ENCODE measurements at regions not wholly inside any gene's neighbourhood (a gene's known extent, or its start where the extent isn't known, plus 50 kb on each side); places are given as distances from the start of the nearest gene placed in this dataset.

DNA sequence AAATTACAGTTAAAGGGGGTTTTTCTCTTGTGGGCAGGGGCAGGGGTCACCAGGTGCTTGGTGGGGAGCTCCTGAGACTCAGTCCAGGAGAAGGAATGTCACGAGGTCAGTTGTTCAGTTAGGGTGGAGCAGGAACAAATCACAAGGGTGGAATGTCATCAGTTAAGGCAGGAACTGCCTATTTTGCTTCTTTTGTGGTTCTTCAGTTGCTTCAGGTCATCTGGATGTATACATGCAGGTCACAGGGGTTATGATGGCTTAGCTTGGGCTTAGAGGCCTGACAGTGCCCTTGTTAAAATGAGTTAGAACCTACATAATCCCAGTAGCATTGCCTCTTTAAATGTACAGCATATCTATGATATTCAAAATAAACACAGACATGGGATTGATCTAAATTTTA, 120.2 kb upstream of the CHD2 start:
- DNase-seq (ENCODE audit: low read depth, low spot score) (no peak), ATAC-seq (no peak), FAIRE-seq (no peak)
- Histone ChIP-seq H3K4me3 (no peak overlapping the region), H3K27ac (ENCODE audit: control insufficient read depth, insufficient read depth) (no peak overlapping the region), H3K36me3 (ENCODE audit: control insufficient read depth in 2 of 2, insufficient read depth in 2 of 2, low read length in 1 of 2) (no peaks in the 10 kb centered on the region), H3K4me1 (ENCODE audit: control insufficient read depth, insufficient read depth, low read length) (no peaks in the 10 kb centered on the region), H3K9me3 (replicated peaks; ENCODE audit: control insufficient read depth, insufficient read depth, low read length) (no peaks in the 10 kb centered on the region; the same call in 1 of the 3 replicates), H4K20me1 (ENCODE audit: control insufficient read depth, insufficient read depth) (no peaks in the 10 kb centered on the region), H3K9ac (ENCODE audit: control insufficient read depth, insufficient read depth, low read length) (no peak overlapping the region), H2AFZ (ENCODE audit: control insufficient read depth, low read depth, low read length) (no peak overlapping the region), H3K4me2 (ENCODE audit: control insufficient read depth, insufficient read depth) (no peak overlapping the region), H3K79me2 (ENCODE audit: control insufficient read depth, insufficient read depth, low read length) (no peaks in the 10 kb centered on the region), H3K27me3 (replicated peaks in 1 of 2; ENCODE audit: control insufficient read depth in 2 of 2, insufficient read depth in 2 of 2, low read length in 1 of 2) (no peaks in the 10 kb centered on the region)
- 20% methylated on average over 1 of the region's 1 CpG for WGBS (ENCODE audit: insufficient coverage, insufficient replicate concordance, low lambda C conversion rate, missing lambda C conversion rate)
- in situ Hi-C loops (cut with MboI) = loop anchor here (25.0 kb wide), 1 partner anchor 1332 kb away; no protein-coding TSS in a partner anchor
- ChIA-PET RAD21 (ENCODE audit: unreplicated experiment) (no interaction called here), POLR2A (no interaction called here), SMC1A (ENCODE audit: uncharacterized antibody, unreplicated experiment) (no interaction called here), CTCF (no interaction called here)
- no TSS peak for BruUV-seq (replicated peaks)
- TF ChIP-seq KDM1A (IDR thresholded peaks at IDR 0.05; ENCODE audit: borderline replicate concordance) (no peak), ZNF217 (IDR thresholded peaks at IDR 0.05) (no peak), ASH2L (IDR thresholded peaks at IDR 0.05; ENCODE audit: borderline replicate concordance, low read depth) (no peak), HDAC2 (IDR thresholded peaks at IDR 0.05) (no peak), NR2C1 (IDR thresholded peaks at IDR 0.05) (no peak), NFXL1 (IDR thresholded peaks at IDR 0.05; ENCODE audit: borderline replicate concordance) (no peak)
- TF ChIP-seq, protein P1, sequence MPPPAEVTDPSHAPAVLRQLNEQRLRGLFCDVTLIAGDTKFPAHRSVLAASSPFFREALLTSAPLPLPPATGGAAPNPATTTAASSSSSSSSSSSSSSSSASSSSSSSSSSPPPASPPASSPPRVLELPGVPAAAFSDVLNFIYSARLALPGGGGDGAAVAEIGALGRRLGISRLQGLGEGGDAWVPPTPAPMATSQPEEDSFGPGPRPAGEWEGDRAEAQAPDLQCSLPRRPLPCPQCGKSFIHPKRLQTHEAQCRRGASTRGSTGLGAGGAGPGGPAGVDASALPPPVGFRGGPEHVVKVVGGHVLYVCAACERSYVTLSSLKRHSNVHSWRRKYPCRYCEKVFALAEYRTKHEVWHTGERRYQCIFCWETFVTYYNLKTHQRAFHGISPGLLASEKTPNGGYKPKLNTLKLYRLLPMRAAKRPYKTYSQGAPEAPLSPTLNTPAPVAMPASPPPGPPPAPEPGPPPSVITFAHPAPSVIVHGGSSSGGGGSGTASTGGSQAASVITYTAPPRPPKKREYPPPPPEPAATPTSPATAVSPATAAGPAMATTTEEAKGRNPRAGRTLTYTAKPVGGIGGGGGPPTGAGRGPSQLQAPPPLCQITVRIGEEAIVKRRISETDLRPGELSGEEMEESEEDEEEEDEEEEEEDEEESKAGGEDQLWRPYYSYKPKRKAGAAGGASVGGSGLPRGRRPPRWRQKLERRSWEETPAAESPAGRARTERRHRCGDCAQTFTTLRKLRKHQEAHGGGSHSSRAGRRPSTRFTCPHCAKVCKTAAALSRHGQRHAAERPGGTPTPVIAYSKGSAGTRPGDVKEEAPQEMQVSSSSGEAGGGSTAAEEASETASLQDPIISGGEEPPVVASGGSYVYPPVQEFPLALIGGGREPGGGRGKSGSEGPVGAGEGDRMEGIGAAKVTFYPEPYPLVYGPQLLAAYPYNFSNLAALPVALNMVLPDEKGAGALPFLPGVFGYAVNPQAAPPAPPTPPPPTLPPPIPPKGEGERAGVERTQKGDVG (CRISPR knock-in tag; IDR thresholded peaks at IDR 0.05) = no peak
- TF ChIP-seq, protein P2, sequence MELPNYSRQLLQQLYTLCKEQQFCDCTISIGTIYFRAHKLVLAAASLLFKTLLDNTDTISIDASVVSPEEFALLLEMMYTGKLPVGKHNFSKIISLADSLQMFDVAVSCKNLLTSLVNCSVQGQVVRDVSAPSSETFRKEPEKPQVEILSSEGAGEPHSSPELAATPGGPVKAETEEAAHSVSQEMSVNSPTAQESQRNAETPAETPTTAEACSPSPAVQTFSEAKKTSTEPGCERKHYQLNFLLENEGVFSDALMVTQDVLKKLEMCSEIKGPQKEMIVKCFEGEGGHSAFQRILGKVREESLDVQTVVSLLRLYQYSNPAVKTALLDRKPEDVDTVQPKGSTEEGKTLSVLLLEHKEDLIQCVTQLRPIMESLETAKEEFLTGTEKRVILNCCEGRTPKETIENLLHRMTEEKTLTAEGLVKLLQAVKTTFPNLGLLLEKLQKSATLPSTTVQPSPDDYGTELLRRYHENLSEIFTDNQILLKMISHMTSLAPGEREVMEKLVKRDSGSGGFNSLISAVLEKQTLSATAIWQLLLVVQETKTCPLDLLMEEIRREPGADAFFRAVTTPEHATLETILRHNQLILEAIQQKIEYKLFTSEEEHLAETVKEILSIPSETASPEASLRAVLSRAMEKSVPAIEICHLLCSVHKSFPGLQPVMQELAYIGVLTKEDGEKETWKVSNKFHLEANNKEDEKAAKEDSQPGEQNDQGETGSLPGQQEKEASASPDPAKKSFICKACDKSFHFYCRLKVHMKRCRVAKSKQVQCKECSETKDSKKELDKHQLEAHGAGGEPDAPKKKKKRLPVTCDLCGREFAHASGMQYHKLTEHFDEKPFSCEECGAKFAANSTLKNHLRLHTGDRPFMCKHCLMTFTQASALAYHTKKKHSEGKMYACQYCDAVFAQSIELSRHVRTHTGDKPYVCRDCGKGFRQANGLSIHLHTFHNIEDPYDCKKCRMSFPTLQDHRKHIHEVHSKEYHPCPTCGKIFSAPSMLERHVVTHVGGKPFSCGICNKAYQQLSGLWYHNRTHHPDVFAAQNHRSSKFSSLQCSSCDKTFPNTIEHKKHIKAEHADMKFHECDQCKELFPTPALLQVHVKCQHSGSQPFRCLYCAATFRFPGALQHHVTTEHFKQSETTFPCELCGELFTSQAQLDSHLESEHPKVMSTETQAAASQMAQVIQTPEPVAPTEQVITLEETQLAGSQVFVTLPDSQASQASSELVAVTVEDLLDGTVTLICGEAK (IDR thresholded peaks at IDR 0.05; ENCODE audit: borderline replicate concordance) = no peak
- intact Hi-C loops (cut with micrococcal nuclease; ENCODE audit: unreplicated experiment) = no loop called here
